GM18951 (cell line): ENCODE measurements at regions not wholly inside any gene's neighbourhood (a gene's known extent, or its start where the extent isn't known, plus 50 kb on each side); places are given as distances from the start of the nearest gene placed in this dataset.

Experiments
- POLR2A ChIP-seq: IDR thresholded peaks from 4 replicates; pipeline ENCODE4 v1.6.1; 2011; ENCODE audit warnings: mild to moderate bottlenecking; ENCODE audit not compliant: insufficient read length, insufficient read depth; ENCODE audit errors: extremely low read depth
- in situ Hi-C: fragments of 300-500 bp; cut with MboI; formaldehyde crosslinking; loops from one replicate; pipeline ENCODE4 v1.12.0; 2022; ENCODE audit warnings: low sequenced_read_pairs, mixed read lengths, inconsistent platforms; ENCODE audit not compliant: unreplicated experiment

GRCh38 chr18:51510020-51510419, 312.5 kb upstream of the MEX3C start:
- in situ Hi-C loops: no loop called here

GRCh38 chr18:51513517-51513916, 316.0 kb upstream of the MEX3C start:
- TF ChIP-seq POLR2A: no peak
- in situ Hi-C loops: no loop called here

More at GRCh38 chr18:51510020-51510419, 312.5 kb upstream of the MEX3C start:
- no peak for TF ChIP-seq POLR2A

- in situ Hi-C loops: no loop called here
These were observed 316.6 kb upstream of the MEX3C start for GRCh38 chr18:51514128-51514527.

GRCh38 chr18:51516478-51517038, 319.1 kb upstream of the MEX3C start:
- TF ChIP-seq POLR2A: no peak
- in situ Hi-C loops: no loop called here

More at GRCh38 chr18:51514128-51514527, 316.6 kb upstream of the MEX3C start:
- TF ChIP-seq POLR2A: no peak

DNA sequence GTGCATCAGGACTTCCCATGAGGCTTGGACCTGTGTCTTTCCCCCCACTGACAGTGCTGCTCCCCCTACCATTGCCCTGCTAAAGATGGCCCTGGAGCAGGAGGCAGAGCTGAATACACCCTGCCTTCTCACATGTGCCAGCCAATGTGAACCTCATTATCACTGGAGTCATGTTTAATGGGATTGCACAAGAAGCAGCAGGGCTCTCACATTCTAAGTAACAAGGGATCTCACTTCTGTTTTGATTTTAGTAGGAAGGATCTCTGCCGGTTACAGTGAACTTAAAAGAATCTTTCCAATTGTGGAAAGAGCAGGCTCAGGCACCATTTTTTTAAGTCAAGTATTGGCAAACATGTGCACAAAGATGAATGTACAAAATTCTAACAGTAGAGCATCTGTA, 322.1 kb upstream of the MEX3C start:
- in situ Hi-C loops: no loop called here

DNA sequence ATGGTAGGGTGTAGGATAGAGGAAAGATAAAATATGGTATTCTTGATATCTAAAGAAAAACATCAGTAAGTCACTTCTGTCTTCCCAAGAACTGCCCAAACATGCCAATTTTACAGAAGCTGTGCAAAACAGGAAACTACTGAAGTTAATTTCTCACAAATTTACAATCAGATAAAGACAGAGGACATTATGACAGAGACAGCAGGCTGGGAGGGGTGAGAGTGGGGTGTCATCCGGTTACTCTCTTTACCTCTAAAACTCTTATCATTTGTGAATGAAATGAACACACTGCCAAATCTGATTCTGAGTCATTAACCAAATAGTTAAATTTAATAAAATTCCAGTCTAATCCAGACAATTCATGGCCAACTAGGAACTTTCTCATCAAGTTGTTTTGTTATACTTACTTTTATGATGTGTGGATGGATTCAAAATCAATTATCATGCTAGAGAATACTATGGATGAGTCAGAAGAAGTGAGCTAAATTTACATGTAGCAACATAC, 323.2 kb upstream of the MEX3C start:
- TF ChIP-seq POLR2A: no peak
- in situ Hi-C loops: no loop called here

More for the DNA sequence above, 322.1 kb upstream of the MEX3C start:
- no peak for TF ChIP-seq POLR2A

- no peak for TF ChIP-seq POLR2A
- in situ Hi-C loops: no loop called here
These were observed 324.9 kb upstream of the MEX3C start for GRCh38 chr18:51522338-51522737.

DNA sequence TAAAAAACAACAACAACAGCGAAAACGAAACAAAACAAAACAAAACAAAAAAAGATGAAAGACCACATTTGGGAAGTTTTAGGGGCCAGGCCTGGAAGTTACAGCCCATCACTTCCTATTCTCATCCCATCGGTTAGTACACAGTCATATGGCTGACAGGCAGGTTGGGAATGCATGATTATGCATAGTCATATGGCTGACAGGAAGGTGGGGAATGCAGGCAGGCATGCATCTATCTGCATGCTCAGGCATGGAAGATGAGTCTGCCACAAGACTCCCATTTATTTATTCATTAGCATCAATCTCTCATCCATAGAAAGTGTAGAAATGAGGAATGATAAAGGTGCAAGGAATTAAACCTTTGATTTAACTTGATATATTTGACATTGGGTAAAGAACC, 325.3 kb upstream of the MEX3C start:
- no peak for TF ChIP-seq POLR2A
- in situ Hi-C loops: no loop called here

DNA sequence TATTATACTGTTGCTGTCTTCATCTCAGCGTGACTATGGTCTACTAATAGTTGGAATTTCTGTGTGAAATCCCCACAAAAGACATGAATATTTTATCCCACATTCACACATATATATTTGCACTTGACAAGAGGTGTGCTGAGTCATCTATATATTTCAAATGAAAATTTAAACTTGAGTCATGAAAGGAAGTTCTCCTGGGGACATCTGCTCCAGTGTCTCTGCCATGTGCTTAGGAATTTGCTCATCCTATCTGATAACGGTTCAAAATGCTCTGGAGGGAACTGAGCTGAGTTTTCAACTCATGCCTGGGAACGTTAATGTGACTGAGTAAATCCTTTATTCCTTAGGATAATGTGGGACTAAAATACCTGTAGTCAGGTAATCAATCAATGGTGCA, 326.2 kb upstream of the MEX3C start:
- in situ Hi-C loops: no loop called here
- no peak for TF ChIP-seq POLR2A

GRCh38 chr18:51525453-51526225, 328.2 kb upstream of the MEX3C start:
- in situ Hi-C loops: no loop called here
- TF ChIP-seq POLR2A: no peak

- in situ Hi-C loops: no loop called here
- TF ChIP-seq POLR2A: no peak
These were observed 330.3 kb upstream of the MEX3C start for GRCh38 chr18:51527826-51528225.

- in situ Hi-C loops: no loop called here
These were observed 334.0 kb upstream of the MEX3C start for GRCh38 chr18:51531501-51531900.

GRCh38 chr18:51537487-51537886, 340.0 kb upstream of the MEX3C start:
- in situ Hi-C loops: no loop called here
- TF ChIP-seq POLR2A: no peak

More at GRCh38 chr18:51531501-51531900, 334.0 kb upstream of the MEX3C start:
- TF ChIP-seq POLR2A: no peak

GRCh38 chr18:51540562-51540961, 343.1 kb upstream of the MEX3C start:
- no peak for TF ChIP-seq POLR2A
- in situ Hi-C loops: no loop called here
